ENCODE measurements at regions not wholly inside any gene's neighbourhood (a gene's known extent, or its start where the extent isn't known, plus 50 kb on each side); places are given as distances from the start of the nearest gene placed in this dataset.

- Histone ChIP-seq H3K4me3 (ENCODE audit: low read length) (no peak overlapping the region), H3K27me3 (ENCODE audit: control insufficient read depth in 2 of 2, insufficient read depth in 2 of 2, low read length in 2 of 2) (no peaks in the 10 kb centered on the region), H3K36me3 (ENCODE audit: control insufficient read depth in 2 of 3, insufficient read depth in 3 of 3, low read length in 3 of 3) (no peaks in the 10 kb centered on the region), H3K9me3 (ENCODE audit: control insufficient read depth in 2 of 3, low read length in 3 of 3) (no peaks in the 10 kb centered on the region), H3K27ac (ENCODE audit: low read depth, low read length) (no peak overlapping the region), H3K4me1 (ENCODE audit: control insufficient read depth in 2 of 2, insufficient read depth in 2 of 2, low read length in 2 of 2) (no peaks in the 10 kb centered on the region)
- Mint-ChIP-seq H3K4me1 (no peaks in the 10 kb centered on the region), H3K27ac (no peak overlapping the region), H3K9me3 (peaks cover 0 to 4% (median 0%) of the 10 kb centered on the region in 11 donors), H3K36me3 (no peaks in the 10 kb centered on the region), H3K4me3 (no peak overlapping the region), H3K27me3 (peaks cover 0 to 11% (median 0%) of the 10 kb centered on the region in 5 donors)
- ATAC-seq (no peak), DNase-seq (no peak)
- POLR2A ChIA-PET: no interaction called here
- intact Hi-C loops (cut with micrococcal nuclease): no loop called here
- CTCF ChIA-PET: no interaction called here
Observed at GRCh38 chr9:86734771-86735170, 212.5 kb downstream of the GAS1 start.

- peaks cover 0 to 3% (median 0%) of the 10 kb centered on the region in 11 donors for H3K9me3 Mint-ChIP-seq
- ATAC-seq: no peak
Observed at GRCh38 chr9:86733929-86734328, 213.4 kb downstream of the GAS1 start.

GRCh38 chr9:86732514-86733171 is 214.7 kb downstream of the GAS1 start:
- Histone ChIP-seq H3K4me3 (ENCODE audit: low read length) (no peak overlapping the region), H3K36me3 (ENCODE audit: control insufficient read depth in 2 of 3, insufficient read depth in 3 of 3, low read length in 3 of 3) (no peaks in the 10 kb centered on the region), H3K4me1 (ENCODE audit: control insufficient read depth in 2 of 2, insufficient read depth in 2 of 2, low read length in 2 of 2) (no peaks in the 10 kb centered on the region), H3K27me3 (ENCODE audit: control insufficient read depth in 2 of 2, insufficient read depth in 2 of 2, low read length in 2 of 2) (no peaks in the 10 kb centered on the region), H3K9me3 (ENCODE audit: control insufficient read depth in 2 of 3, low read length in 3 of 3) (no peaks in the 10 kb centered on the region), H3K27ac (ENCODE audit: low read depth, low read length) (no peak overlapping the region)
- no peak overlapping the region for H3K27ac Mint-ChIP-seq
- peaks cover 0 to 2% (median 0%) of the 10 kb centered on the region in 11 donors for H3K9me3 Mint-ChIP-seq
- intact Hi-C loops (cut with micrococcal nuclease): no loop called here
- peaks cover 0 to 16% (median 9%) of the 10 kb centered on the region in 5 donors for H3K27me3 Mint-ChIP-seq
- ATAC-seq (no peak), DNase-seq (no peak)
- CTCF ChIA-PET: no interaction called here
- no peaks in the 10 kb centered on the region for H3K4me1 Mint-ChIP-seq
- no peaks in the 10 kb centered on the region for H3K36me3 Mint-ChIP-seq
- POLR2A ChIA-PET: no interaction called here
- H3K4me3 Mint-ChIP-seq: no peak overlapping the region

More at GRCh38 chr9:86733929-86734328, 213.4 kb downstream of the GAS1 start:
- no peaks in the 10 kb centered on the region for H3K27me3 ChIP-seq (ENCODE audit: control insufficient read depth in 2 of 2, insufficient read depth in 2 of 2, low read length in 2 of 2)
- no peaks in the 10 kb centered on the region for H3K4me1 ChIP-seq (ENCODE audit: control insufficient read depth in 2 of 2, insufficient read depth in 2 of 2, low read length in 2 of 2)
- H3K9me3 ChIP-seq (ENCODE audit: control insufficient read depth in 2 of 3, low read length in 3 of 3): no peaks in the 10 kb centered on the region
- no peak overlapping the region for H3K4me3 ChIP-seq (ENCODE audit: low read length)
- no peaks in the 10 kb centered on the region for H3K36me3 Mint-ChIP-seq
- H3K4me3 Mint-ChIP-seq: no peak overlapping the region
- H3K27me3 Mint-ChIP-seq: peaks cover 0 to 11% (median 4%) of the 10 kb centered on the region in 5 donors
- intact Hi-C loops (cut with micrococcal nuclease): no loop called here
- POLR2A ChIA-PET: no interaction called here
- no peaks in the 10 kb centered on the region for H3K4me1 Mint-ChIP-seq
- CTCF ChIA-PET: no interaction called here
- no peak overlapping the region for H3K27ac Mint-ChIP-seq
- no peaks in the 10 kb centered on the region for H3K36me3 ChIP-seq (ENCODE audit: control insufficient read depth in 2 of 3, insufficient read depth in 3 of 3, low read length in 3 of 3)
- no peak overlapping the region for H3K27ac ChIP-seq (ENCODE audit: low read depth, low read length)
- DNase-seq: no peak

- Mint-ChIP-seq H3K4me3 (no peak overlapping the region), H3K27me3 (peaks cover 0 to 17% (median 9%) of the 10 kb centered on the region in 5 donors), H3K4me1 (no peaks in the 10 kb centered on the region), H3K36me3 (no peaks in the 10 kb centered on the region), H3K27ac (no peak overlapping the region), H3K9me3 (peaks cover 0 to 4% (median 0%) of the 10 kb centered on the region in 11 donors)
- Histone ChIP-seq H3K9me3 (ENCODE audit: control insufficient read depth in 2 of 3, low read length in 3 of 3) (no peaks in the 10 kb centered on the region), H3K36me3 (ENCODE audit: control insufficient read depth in 2 of 3, insufficient read depth in 3 of 3, low read length in 3 of 3) (no peaks in the 10 kb centered on the region), H3K27ac (ENCODE audit: low read depth, low read length) (no peak overlapping the region), H3K4me1 (ENCODE audit: control insufficient read depth in 2 of 2, insufficient read depth in 2 of 2, low read length in 2 of 2) (no peaks in the 10 kb centered on the region), H3K27me3 (ENCODE audit: control insufficient read depth in 2 of 2, insufficient read depth in 2 of 2, low read length in 2 of 2) (no peaks in the 10 kb centered on the region), H3K4me3 (ENCODE audit: low read length) (no peak overlapping the region)
- CTCF ChIA-PET: no interaction called here
- DNase-seq (no peak), ATAC-seq (no peak)
- POLR2A ChIA-PET: no interaction called here
- intact Hi-C loops (cut with micrococcal nuclease): no loop called here
Observed at GRCh38 chr9:86731511-86732063, 215.7 kb downstream of the GAS1 start.

- no peaks in the 10 kb centered on the region for H3K36me3 Mint-ChIP-seq
- H3K4me1 Mint-ChIP-seq: no peaks in the 10 kb centered on the region
- ChIA-PET POLR2A (no interaction called here), CTCF (no interaction called here)
- Histone ChIP-seq H3K36me3 (ENCODE audit: control insufficient read depth in 2 of 3, insufficient read depth in 3 of 3, low read length in 3 of 3) (no peaks in the 10 kb centered on the region), H3K4me1 (ENCODE audit: control insufficient read depth in 2 of 2, insufficient read depth in 2 of 2, low read length in 2 of 2) (no peaks in the 10 kb centered on the region), H3K27ac (ENCODE audit: low read depth, low read length) (no peak overlapping the region), H3K27me3 (ENCODE audit: control insufficient read depth in 2 of 2, insufficient read depth in 2 of 2, low read length in 2 of 2) (no peaks in the 10 kb centered on the region), H3K9me3 (ENCODE audit: control insufficient read depth in 2 of 3, low read length in 3 of 3) (no peaks in the 10 kb centered on the region), H3K4me3 (ENCODE audit: low read length) (no peak overlapping the region)
- peaks cover 0 to 17% (median 9%) of the 10 kb centered on the region in 5 donors for H3K27me3 Mint-ChIP-seq
- no peak overlapping the region for H3K27ac Mint-ChIP-seq
- no peak for ATAC-seq
- intact Hi-C loops (cut with micrococcal nuclease): no loop called here
- no peak overlapping the region for H3K4me3 Mint-ChIP-seq
- peaks cover 0 to 4% (median 0%) of the 10 kb centered on the region in 11 donors for H3K9me3 Mint-ChIP-seq
- DNase-seq: no peak
Observed at GRCh38 chr9:86730163-86730928, 217.0 kb downstream of the GAS1 start.

- peaks cover 0 to 4% (median 0%) of the 10 kb centered on the region in 11 donors for H3K9me3 Mint-ChIP-seq
Observed at GRCh38 chr9:86724529-86724928, 222.8 kb downstream of the GAS1 start.

More at GRCh38 chr9:86724529-86724928, 222.8 kb downstream of the GAS1 start:
- H3K4me1 ChIP-seq (ENCODE audit: control insufficient read depth in 2 of 2, insufficient read depth in 2 of 2, low read length in 2 of 2): no peaks in the 10 kb centered on the region
- H3K9me3 ChIP-seq (ENCODE audit: control insufficient read depth in 2 of 3, low read length in 3 of 3): no peaks in the 10 kb centered on the region
- DNase-seq: no peak
- H3K4me3 ChIP-seq (ENCODE audit: low read length): no peak overlapping the region
- no peak overlapping the region for H3K27ac ChIP-seq (ENCODE audit: low read depth, low read length)
- peaks cover 0 to 8% (median 0%) of the 10 kb centered on the region in 7 donors for H3K4me1 Mint-ChIP-seq
- CTCF ChIA-PET: interaction anchor here (0.6 kb wide), 1 partner anchor 1786 kb away, joined by 4 read pairs; no protein-coding TSS in a partner anchor
- peaks cover 0 to 17% (median 4%) of the 10 kb centered on the region in 5 donors for H3K27me3 Mint-ChIP-seq
- no peaks in the 10 kb centered on the region for H3K36me3 Mint-ChIP-seq
- ATAC-seq: no peak
- H3K4me3 Mint-ChIP-seq: no peak overlapping the region
- intact Hi-C loops (cut with micrococcal nuclease): no loop called here
- H3K27me3 ChIP-seq (ENCODE audit: control insufficient read depth in 2 of 2, insufficient read depth in 2 of 2, low read length in 2 of 2): no peaks in the 10 kb centered on the region
- POLR2A ChIA-PET: no interaction called here
- no peaks in the 10 kb centered on the region for H3K36me3 ChIP-seq (ENCODE audit: control insufficient read depth in 2 of 3, insufficient read depth in 3 of 3, low read length in 3 of 3)
- H3K27ac Mint-ChIP-seq: no peak overlapping the region
